ENCODE measurements at regions not wholly inside any gene's neighbourhood (a gene's known extent, or its start where the extent isn't known, plus 50 kb on each side); places are given as distances from the start of the nearest gene placed in this dataset.

- TF ChIP-seq CTCF (IDR thresholded peaks at IDR 0.05 in 4 of 5, conservative IDR thresholded peaks at IDR 0.05 in 1 of 5) (no peak), POLR2A (IDR thresholded peaks at IDR 0.05) (no peak)
Observed at GRCh38 chr5:101937041-101937440, 359.0 kb downstream of the SLCO4C1 start.
